Upper lobe of left lung (tissue), 6 donors: ENCODE measurements at regions not wholly inside any gene's neighbourhood (a gene's known extent, or its start where the extent isn't known, plus 50 kb on each side); places are given as distances from the start of the nearest gene placed in this dataset.

ENCODE experiments used
- ATAC-seq, 2 donors: fragments of 200-7000 bp; cut with Tn5 transposase; one replicate each; pipeline ENCODE4 v1.9.1; 2022; ENCODE audit warnings: mild to moderate bottlenecking in 2 of 2, moderate library complexity in 2 of 2; ENCODE audit not compliant: low FRiP score in 2 of 2
- DNase-seq, 2 donors: peaks; one replicate each; pipeline ENCODE4 v3.0.0-alpha.2; 2019 to 2020
- H3K27ac ChIP-seq, 4 donors: fragments of 200-600 bp; sonication (generic); one replicate each; pipeline ENCODE4 v1.5.1; 2016 to 2019
- H3K27me3 ChIP-seq, 4 donors: fragments of 200-600 bp; sonication (generic); one replicate each; pipeline ENCODE4 v1.5.1; 2017 to 2019
- H3K36me3 ChIP-seq, 4 donors: fragments of 200-600 bp; sonication (generic); one replicate each; pipeline ENCODE4 v1.5.1; 2016 to 2019
- H3K4me1 ChIP-seq, 4 donors: fragments of 200-600 bp; sonication (generic); one replicate each; pipeline ENCODE4 v1.5.1; 2018 to 2019
- H3K4me3 ChIP-seq, 4 donors: fragments of 200-600 bp; sonication (generic); one replicate each; pipeline ENCODE4 v1.5.1; 2017 to 2019; ENCODE audit warnings: mild to moderate bottlenecking in 2 of 4, moderate library complexity in 1 of 4
- H3K9me3 ChIP-seq, 4 donors: fragments of 200-600 bp; sonication (generic); one replicate each; pipeline ENCODE4 v1.5.1; 2018 to 2019
- CTCF ChIP-seq, 6 experiments: fragments of 450-650 bp in 4 of 6; fragments of 200-600 bp in 2 of 6; sonication (generic) in 2 of 6; IDR thresholded peaks; one replicate each; pipeline ENCODE4 v1.5.1; 2016 to 2019; ENCODE audit warnings: antibody characterized with exemption in 6 of 6
- EP300 ChIP-seq, 4 donors: sonication (generic); formaldehyde crosslinking; IDR thresholded peaks; one replicate each; pipeline ENCODE4 v1.5.1; 2017; ENCODE audit warnings: antibody characterized with exemption in 4 of 4, control low read depth in 2 of 4
- POLR2A ChIP-seq, 4 donors: fragments of 450-650 bp; IDR thresholded peaks; one replicate each; pipeline ENCODE4 v1.5.1; 2016 to 2017; ENCODE audit warnings: antibody characterized with exemption in 4 of 4, mild to moderate bottlenecking in 2 of 4
- POLR2AphosphoS5 ChIP-seq, 2 donors: sonication (generic); formaldehyde crosslinking; IDR thresholded peaks; one replicate each; pipeline ENCODE4 v1.5.1; 2017; ENCODE audit warnings: antibody characterized with exemption in 2 of 2
- WGBS, 2 donors: methylation state at CpG; one replicate each; pipeline ENCODE4 v1.1.5; 2017 to 2018; 5-methylcytosine and 5-hydroxymethylcytosine counted together
- small RNA-seq, 4 donors: library from RNA; depleted of rRNA; stranded (forward); fragments of <200 nt; gene quantifications; one replicate each; pipeline ENCODE3, GENCODE V24; 2016
- donor health status: DM: no; HTN: no; CAD: no; lungs with moderate emphysema.
- donor health status: DM: no; HTN: yes; CAD: no; lungs with severe emphysema.

- Histone ChIP-seq H3K4me1 (no peaks in the 10 kb centered on the region), H3K4me3 (no peak overlapping the region), H3K36me3 (no peaks in the 10 kb centered on the region), H3K9me3 (no peaks in the 10 kb centered on the region), H3K27me3 (no peaks in the 10 kb centered on the region), H3K27ac (no peak overlapping the region)
- WGBS, 2 donors: 76 to 86% methylated on average over 1 of the region's 1 CpG
- TF ChIP-seq POLR2AphosphoS5 (IDR thresholded peaks at IDR 0.05) (no peak), CTCF (IDR thresholded peaks at IDR 0.05) (no peak), EP300 (IDR thresholded peaks at IDR 0.05) (no peak), POLR2A (IDR thresholded peaks at IDR 0.05) (no peak)
- no peak for ATAC-seq
- no peak for DNase-seq
These were observed 65.8 kb upstream of the PDE4D start for GRCh38 chr5:59959330-59959729.

- no peaks in the 10 kb centered on the region for H3K9me3 ChIP-seq
- no peaks in the 10 kb centered on the region for H3K4me1 ChIP-seq
- TF ChIP-seq POLR2A (IDR thresholded peaks at IDR 0.05) (no peak), CTCF (IDR thresholded peaks at IDR 0.05) (no peak), EP300 (IDR thresholded peaks at IDR 0.05) (no peak), POLR2AphosphoS5 (IDR thresholded peaks at IDR 0.05) (no peak)
- no peaks in the 10 kb centered on the region for H3K36me3 ChIP-seq
- ATAC-seq: no peak
- WGBS, 2 donors: 85% methylated on average over 3 of the region's 3 CpGs
- no peak overlapping the region for H3K4me3 ChIP-seq
- H3K27me3 ChIP-seq: no peaks in the 10 kb centered on the region
- no peak overlapping the region for H3K27ac ChIP-seq
- no peak for DNase-seq
These were observed 62.7 kb upstream of the PDE4D start for GRCh38 chr5:59956130-59956783.

- TF ChIP-seq EP300 (IDR thresholded peaks at IDR 0.05) (no peak), POLR2AphosphoS5 (IDR thresholded peaks at IDR 0.05) (no peak), CTCF (IDR thresholded peaks at IDR 0.05) (no peak)
- H3K27ac ChIP-seq: no peak overlapping the region
- DNase-seq: no peak
- no peaks in the 10 kb centered on the region for H3K27me3 ChIP-seq
- no peak for ATAC-seq
- WGBS, 2 donors: 75 to 84% methylated on average over 2 of the region's 2 CpGs
- no peaks in the 10 kb centered on the region for H3K9me3 ChIP-seq
- no peaks in the 10 kb centered on the region for H3K4me1 ChIP-seq
- no peaks in the 10 kb centered on the region for H3K36me3 ChIP-seq
- no peak overlapping the region for H3K4me3 ChIP-seq
These were observed 61.7 kb upstream of the PDE4D start for GRCh38 chr5:59955241-59955640.

- Histone ChIP-seq H3K27ac (no peak overlapping the region), H3K36me3 (no peaks in the 10 kb centered on the region), H3K9me3 (no peaks in the 10 kb centered on the region), H3K4me3 (no peak overlapping the region), H3K4me1 (no peaks in the 10 kb centered on the region), H3K27me3 (no peaks in the 10 kb centered on the region)
- TF ChIP-seq POLR2A (IDR thresholded peaks at IDR 0.05): no peak
- no peak for TF ChIP-seq EP300 (IDR thresholded peaks at IDR 0.05)
- TF ChIP-seq CTCF (IDR thresholded peaks at IDR 0.05): no peak
- no peak for TF ChIP-seq POLR2AphosphoS5 (IDR thresholded peaks at IDR 0.05)
- 82 to 85% methylated on average over 6 of the region's 6 CpGs for whole genome bisulfite sequencing, 2 donors
- ATAC-seq (no peak), DNase-seq (no peak)
These were observed 50.1 kb upstream of the PDE4D start for GRCh38 chr5:59943452-59944113.

Small RNAs in the stretch of these regions (small RNA-seq; reads per million reads assigned to genes)
- gene RNU6-806P: 0 reads per million in 4 donors
